CD14-positive monocyte (primary cell): ENCODE measurements at regions not wholly inside any gene's neighbourhood (a gene's known extent, or its start where the extent isn't known, plus 50 kb on each side); places are given as distances from the start of the nearest gene placed in this dataset.

Experiments used
- DNase-seq, 3 donors: peaks; one replicate each; pipeline ENCODE4 v3.0.0-alpha.2; 2011 to 2022
- H2AFZ ChIP-seq: 2 replicates; pipeline ENCODE4 v1.6.0; 2012; ENCODE audit warnings: mild to moderate bottlenecking, low read depth, low read length, inconsistent platforms; ENCODE audit not compliant: insufficient read depth, poor library complexity, severe bottlenecking
- H3K27ac ChIP-seq, 2 donors: 1 replicate in 1 of 2; 2 replicates in 1 of 2; pipeline ENCODE4 v1.5.1; 2012 to 2013; ENCODE audit warnings: low read length in 2 of 2, control low read depth in 1 of 2, inconsistent platforms in 1 of 2, low read depth in 1 of 2, mild to moderate bottlenecking in 1 of 2
- H3K27me3 ChIP-seq, 2 donors: one replicate each; pipeline versions ENCODE4 v1.6.0 to v1.6.1; 2011 to 2013; ENCODE audit warnings: low read length in 2 of 2; ENCODE audit not compliant: control insufficient read depth in 2 of 2, insufficient read depth in 2 of 2
- H3K36me3 ChIP-seq, 2 donors: replicated peaks in 1 of 2; 1 replicate in 1 of 2; 2 replicates in 1 of 2; pipeline versions ENCODE4 v1.5.1 to v1.6.1; 2012 to 2013; ENCODE audit warnings: low read length in 2 of 2, control low read depth in 1 of 2, inconsistent platforms in 1 of 2, mild to moderate bottlenecking in 1 of 2; ENCODE audit not compliant: insufficient read depth in 2 of 2, control insufficient read depth in 1 of 2
- H3K4me1 ChIP-seq, 2 donors: 1 replicate in 1 of 2; 2 replicates in 1 of 2; pipeline versions ENCODE4 v1.5.1 to v1.6.1; 2012 to 2013; ENCODE audit warnings: low read length in 2 of 2, control low read depth in 1 of 2, inconsistent platforms in 1 of 2, mild to moderate bottlenecking in 1 of 2, moderate library complexity in 1 of 2; ENCODE audit not compliant: insufficient read depth in 2 of 2, control insufficient read depth in 1 of 2
- H3K4me2 ChIP-seq: replicated peaks from 2 replicates; pipeline ENCODE3; 2012; ENCODE audit warnings: low read length, moderate library complexity, mild to moderate bottlenecking; ENCODE audit not compliant: poor library complexity, severe bottlenecking; ENCODE audit errors: extremely low read depth
- H3K4me3 ChIP-seq, 3 experiments: fragments of 200-600 bp in 1 of 3; sonication (generic) in 1 of 3; replicated peaks in 1 of 3; 1 replicate in 2 of 3; 2 replicates in 1 of 3; pipeline ENCODE4 v1.5.1; 2011 to 2013; ENCODE audit warnings: low read length in 3 of 3, mild to moderate bottlenecking in 3 of 3, control low read depth in 2 of 3, low read depth in 2 of 3, inconsistent platforms in 1 of 3, moderate library complexity in 1 of 3
- H3K79me2 ChIP-seq: 2 replicates; pipeline ENCODE4 v1.6.0; 2012; ENCODE audit warnings: mild to moderate bottlenecking, control low read depth, inconsistent platforms, low read length, moderate library complexity; ENCODE audit not compliant: insufficient read depth
- H3K9ac ChIP-seq: 2 replicates; pipeline ENCODE4 v1.6.0; 2017; ENCODE audit warnings: low read length, mild to moderate bottlenecking; ENCODE audit not compliant: insufficient read depth, poor library complexity, severe bottlenecking
- H3K9me3 ChIP-seq, 2 donors: replicated peaks in 1 of 2; 1 replicate in 1 of 2; 2 replicates in 1 of 2; pipeline versions ENCODE4 v1.5.1 to v1.6.1; 2012 to 2013; ENCODE audit warnings: low read length in 2 of 2, control low read depth in 1 of 2; ENCODE audit not compliant: control insufficient read depth in 1 of 2, insufficient read depth in 1 of 2
- H4K20me1 ChIP-seq: 2 replicates; pipeline ENCODE4 v1.6.0; 2012; ENCODE audit warnings: mild to moderate bottlenecking, low read length, control low read depth, moderate library complexity; ENCODE audit not compliant: insufficient read depth
- H3K27ac Mint-ChIP-seq, 7 donors: one replicate each; pipeline ENCODE4 v1.8.0; 2020; ENCODE audit warnings: mild to moderate bottlenecking in 7 of 7, mixed read lengths in 7 of 7, moderate library complexity in 6 of 7, inconsistent platforms in 2 of 7
- H3K27me3 Mint-ChIP-seq, 3 donors: one replicate each; pipeline ENCODE4 v1.8.0; 2021 to 2022; ENCODE audit warnings: low read depth in 3 of 3, mild to moderate bottlenecking in 3 of 3, mixed read lengths in 3 of 3, moderate library complexity in 3 of 3, inconsistent platforms in 1 of 3
- H3K36me3 Mint-ChIP-seq, 2 donors: one replicate each; pipeline ENCODE4 v1.8.0; 2020; ENCODE audit warnings: mixed read lengths in 2 of 2, inconsistent platforms in 1 of 2, mild to moderate bottlenecking in 1 of 2
- H3K4me1 Mint-ChIP-seq: one replicate; pipeline ENCODE4 v1.8.0; 2020; ENCODE audit warnings: mild to moderate bottlenecking, mixed read lengths
- H3K4me3 Mint-ChIP-seq, 2 donors: one replicate each; pipeline ENCODE4 v1.8.0; 2020; ENCODE audit warnings: mild to moderate bottlenecking in 2 of 2, mixed read lengths in 2 of 2, moderate library complexity in 1 of 2
- H3K9me3 Mint-ChIP-seq, 7 donors: one replicate each; pipeline ENCODE4 v1.8.0; 2020 to 2022; ENCODE audit warnings: mixed read lengths in 7 of 7, mild to moderate bottlenecking in 6 of 7, moderate library complexity in 6 of 7, inconsistent platforms in 2 of 7
- CTCF ChIP-seq: fragments of 200-600 bp; IDR thresholded peaks from one replicate; pipeline ENCODE4 v1.8.0; 2022; ENCODE audit warnings: antibody characterized with exemption, mild to moderate bottlenecking
- WGBS: methylation state at CpG from one replicate; pipeline ENCODE4 v1.1.5; 2013; ENCODE audit warnings: missing lambda C conversion rate; ENCODE audit not compliant: insufficient coverage; 5-methylcytosine and 5-hydroxymethylcytosine counted together
- intact Hi-C, 2 donors: fragments of 100-400 bp; cut with micrococcal nuclease; formaldehyde crosslinking; loops; one replicate each; pipeline versions ENCODE4 v1.15.0 to v1.15.1; 2023

- Histone ChIP-seq H3K27me3 (no peaks in the 10 kb centered on the region), H3K36me3 (no peaks in the 10 kb centered on the region), H3K9me3 (no peaks in the 10 kb centered on the region), H3K4me1 (peaks cover 0 to 3% of the 10 kb centered on the region in 2 donors), H3K4me2 (no peak overlapping the region), H2AFZ (no peak overlapping the region), H3K79me2 (no peaks in the 10 kb centered on the region), H3K27ac (no peak overlapping the region), H3K9ac (no peak overlapping the region), H3K4me3 (no peak overlapping the region), H4K20me1 (no peaks in the 10 kb centered on the region)
- intact Hi-C loops = no loop called here
- WGBS = 93% methylated on average over 2 of the region's 11 CpGs
- Mint-ChIP-seq H3K27ac (no peak overlapping the region), H3K4me1 (peaks cover 10% of the 10 kb centered on the region), H3K36me3 (no peaks in the 10 kb centered on the region), H3K27me3 (peaks cover 0 to 4% (median 3%) of the 10 kb centered on the region in 3 donors), H3K4me3 (no peak overlapping the region), H3K9me3 (peaks cover 0 to 3% (median 1%) of the 10 kb centered on the region in 7 donors)
- no peak for DNase-seq
- no peak for TF ChIP-seq CTCF
Measured at GRCh38 chrX:42098900-42099299, 175.5 kb upstream of the CASK start.

GRCh38 chrX:42097486-42097885, 174.1 kb upstream of the CASK start:
- Histone ChIP-seq H3K27ac (no peak overlapping the region), H3K27me3 (no peaks in the 10 kb centered on the region), H3K9ac (no peak overlapping the region), H3K4me3 (no peak overlapping the region), H4K20me1 (no peaks in the 10 kb centered on the region), H3K4me2 (no peak overlapping the region), H3K4me1 (peaks cover 0 to 3% of the 10 kb centered on the region in 2 donors), H3K79me2 (no peaks in the 10 kb centered on the region), H3K9me3 (no peaks in the 10 kb centered on the region), H2AFZ (no peak overlapping the region), H3K36me3 (no peaks in the 10 kb centered on the region)
- no peak overlapping the region for H3K27ac Mint-ChIP-seq
- no peak overlapping the region for H3K4me3 Mint-ChIP-seq
- DNase-seq = no peak
- intact Hi-C loops = no loop called here
- TF ChIP-seq CTCF = no peak
- H3K4me1 Mint-ChIP-seq = peaks cover 12% of the 10 kb centered on the region
- no CpG with 5 or more reads among the region's 4 CpGs for WGBS
- peaks cover 0 to 3% (median 0%) of the 10 kb centered on the region in 7 donors for H3K9me3 Mint-ChIP-seq
- peaks cover 0 to 4% (median 3%) of the 10 kb centered on the region in 3 donors for H3K27me3 Mint-ChIP-seq
- H3K36me3 Mint-ChIP-seq = no peaks in the 10 kb centered on the region
